Lower leg skin (tissue), 3 donors: ENCODE measurements at regions not wholly inside any gene's neighbourhood (a gene's known extent, or its start where the extent isn't known, plus 50 kb on each side); places are given as distances from the start of the nearest gene placed in this dataset.

Experiments
- CTCF ChIP-seq, 3 donors: fragments of 450-650 bp; IDR thresholded peaks; one replicate each; pipeline ENCODE4 v1.5.1; 2016; ENCODE audit warnings: antibody characterized with exemption in 3 of 3, mild to moderate bottlenecking in 3 of 3, moderate library complexity in 2 of 3
- POLR2A ChIP-seq, 2 donors: fragments of 450-650 bp; IDR thresholded peaks; one replicate each; pipeline ENCODE4 v1.6.1; 2016 to 2017; ENCODE audit warnings: antibody characterized with exemption in 2 of 2, mild to moderate bottlenecking in 1 of 2, moderate library complexity in 1 of 2

- TF ChIP-seq CTCF (IDR thresholded peaks at IDR 0.05) (no peak), POLR2A (IDR thresholded peaks at IDR 0.05) (no peak)
These were observed 756.4 kb upstream of the IGFBP7 start for GRCh38 chr4:57866468-57867171.
